GM18507 (cell line): ENCODE measurements at regions not wholly inside any gene's neighbourhood (a gene's known extent, or its start where the extent isn't known, plus 50 kb on each side); places are given as distances from the start of the nearest gene placed in this dataset.
"Not testable (repeated sequence)": the region's sequence is repeated elsewhere in the genome, so short reads cannot be mapped to it uniquely, and the experiment has no call there.

ENCODE experiments used
- DNase-seq: peaks from one replicate; pipeline ENCODE4 v3.0.0; 2011; ENCODE audit warnings: low read depth; ENCODE audit not compliant: insufficient read length; ENCODE audit errors: extremely low spot score
- FAIRE-seq: peaks from 2 replicates; lab custom pipeline; 2011; peaks lifted over from hg19 to GRCh38; lab: Jason Lieb, UNC

DNA sequence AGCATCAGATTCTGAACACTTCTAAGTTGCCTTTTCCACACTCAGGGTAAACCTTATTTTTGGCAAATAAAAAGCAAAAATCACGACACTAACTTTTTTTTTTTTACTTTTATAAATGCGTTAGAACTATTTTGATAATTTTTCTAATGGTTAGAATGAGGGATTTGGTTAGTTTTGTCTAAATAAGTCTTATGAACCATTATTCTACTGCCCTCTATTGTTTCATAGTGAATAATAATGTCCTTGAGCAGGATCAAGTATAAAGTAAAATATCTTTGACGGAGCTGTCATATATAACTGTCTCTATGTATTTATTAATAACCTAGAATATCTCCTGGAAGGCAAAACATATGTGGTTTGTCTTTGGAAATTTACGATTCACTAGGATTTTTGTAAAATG lies 631.8 kb downstream of the GABRG2 start:
- FAIRE-seq, result no peak
- no peak for DNase-seq

DNA sequence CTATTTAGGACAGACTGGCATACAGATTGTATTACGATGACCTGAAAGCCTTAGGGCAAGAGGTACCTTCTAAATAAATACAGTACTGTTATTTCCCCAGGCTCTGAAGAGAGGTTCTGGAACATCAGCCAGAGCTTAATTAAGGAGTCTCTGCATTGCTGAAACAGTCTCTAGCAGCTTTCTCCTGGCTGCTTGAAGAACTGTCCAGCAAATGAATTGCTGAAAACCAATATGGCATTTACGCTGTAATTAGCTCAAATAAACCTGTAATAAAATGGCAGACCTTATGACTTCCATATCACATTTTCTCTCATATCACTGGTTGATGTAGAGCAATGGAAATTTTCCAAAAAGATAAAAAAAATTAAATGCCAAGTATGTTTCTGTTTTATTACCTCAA lies 636.3 kb downstream of the GABRG2 start:
- FAIRE-seq, result no peak
- DNase-seq, result no peak

DNA sequence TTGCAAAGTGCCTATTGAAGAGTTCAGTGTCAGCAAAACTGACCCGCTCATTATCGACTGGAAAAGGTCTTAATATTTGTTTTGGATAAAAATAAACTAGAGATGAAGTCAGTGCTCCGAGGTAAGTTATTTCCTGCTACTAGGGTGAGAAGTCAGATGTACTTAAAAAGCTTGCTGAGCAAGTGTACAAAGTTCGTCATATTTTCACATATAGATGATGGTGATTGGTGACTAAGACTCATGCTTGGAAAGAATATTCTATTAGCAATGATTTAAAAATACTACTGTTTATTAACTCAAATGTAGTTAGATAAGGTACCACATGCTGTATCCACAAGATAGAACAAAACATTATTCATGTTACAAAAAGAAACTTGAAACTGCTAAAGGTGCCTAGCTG lies 643.7 kb downstream of the GABRG2 start:
- FAIRE-seq, result no peak
- no peak for DNase-seq

GRCh38 chr5:162719720-162720119 lies 652.1 kb downstream of the GABRG2 start:
- DNase-seq, result no peak

DNA sequence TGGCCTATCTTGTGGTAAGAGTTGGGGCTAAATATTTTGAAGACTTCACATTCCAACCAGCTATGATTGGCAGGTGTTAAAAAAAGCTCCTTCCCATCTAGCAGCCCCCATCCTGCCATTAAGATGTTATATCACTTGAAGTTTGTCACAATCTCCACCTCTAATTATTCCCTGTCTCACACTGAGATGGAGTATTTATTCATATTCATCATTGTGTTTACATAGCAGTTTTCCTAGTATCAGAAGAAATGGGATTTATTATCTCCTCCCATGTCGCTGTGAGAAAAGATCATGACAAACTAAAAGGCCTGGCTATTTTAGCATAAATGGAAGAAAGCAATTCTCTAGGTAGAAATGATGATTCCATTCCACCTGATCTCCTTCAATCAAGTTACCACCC lies 653.6 kb downstream of the GABRG2 start:
- no peak for DNase-seq
- FAIRE-seq, result no peak

More at GRCh38 chr5:162719720-162720119, 652.1 kb downstream of the GABRG2 start:
- no peak for FAIRE-seq

GRCh38 chr5:162752612-162753011 lies 684.8 kb upstream of the CCNG1 start:
- DNase-seq (no peak), FAIRE-seq (no peak)

DNA sequence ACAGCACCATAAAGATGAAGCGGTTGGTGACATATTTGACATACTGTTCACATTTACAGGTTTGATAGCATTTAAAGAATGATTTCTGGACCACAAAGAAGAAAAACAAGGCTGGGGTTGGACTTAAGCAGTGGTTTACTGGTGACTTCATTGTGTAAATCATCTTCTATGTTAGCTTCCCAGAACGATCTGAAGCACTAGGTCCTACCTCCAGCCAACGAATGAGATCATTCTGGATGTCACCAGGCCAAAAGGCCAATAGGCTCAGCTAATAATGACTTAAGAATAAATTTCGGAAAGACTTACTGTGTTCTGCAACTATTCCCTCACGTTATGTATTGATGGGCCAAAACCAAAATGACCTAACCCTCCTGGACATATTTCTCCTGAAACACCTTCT lies 675.3 kb upstream of the CCNG1 start:
- FAIRE-seq (no peak), DNase-seq (no peak)

DNA sequence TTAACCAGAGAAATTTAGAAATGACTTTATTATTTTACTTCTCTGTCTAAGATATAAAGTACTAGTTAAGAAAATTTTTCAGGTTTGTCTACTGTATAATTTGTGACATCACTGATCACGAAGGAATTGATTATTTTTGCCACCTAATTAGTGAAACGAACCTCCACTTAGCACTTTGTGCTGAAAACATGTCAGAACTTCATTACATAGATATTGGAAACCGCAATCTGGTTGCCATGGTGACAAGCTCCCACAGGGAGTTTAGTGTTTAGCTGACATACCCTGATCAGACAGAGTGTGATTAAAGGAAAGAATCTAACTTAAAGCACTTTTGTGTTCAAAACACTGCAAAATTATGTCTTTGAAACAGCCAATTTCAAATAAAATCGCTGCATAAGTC lies 668.4 kb upstream of the CCNG1 start:
- FAIRE-seq (no peak), DNase-seq (no peak)

DNA sequence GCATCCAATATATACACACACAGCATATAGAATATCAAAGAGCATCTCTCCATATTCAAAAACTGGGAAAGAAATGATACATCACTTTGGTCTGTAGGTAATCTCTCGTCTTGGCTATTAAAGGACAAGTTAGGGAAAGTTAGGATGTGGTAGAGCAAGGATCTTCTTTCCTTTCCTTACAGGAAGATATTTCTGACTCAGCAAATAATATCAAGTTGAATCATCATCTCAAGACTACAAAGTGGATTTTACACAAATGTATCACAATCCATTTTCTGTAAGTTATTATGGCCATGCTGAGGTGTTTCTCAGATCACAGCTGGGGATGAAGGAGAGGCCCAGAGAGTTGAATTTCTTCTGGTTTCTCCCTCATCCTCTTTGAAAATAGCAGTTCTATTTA lies 651.7 kb upstream of the CCNG1 start:
- DNase-seq, result no peak
- FAIRE-seq, result no peak

DNA sequence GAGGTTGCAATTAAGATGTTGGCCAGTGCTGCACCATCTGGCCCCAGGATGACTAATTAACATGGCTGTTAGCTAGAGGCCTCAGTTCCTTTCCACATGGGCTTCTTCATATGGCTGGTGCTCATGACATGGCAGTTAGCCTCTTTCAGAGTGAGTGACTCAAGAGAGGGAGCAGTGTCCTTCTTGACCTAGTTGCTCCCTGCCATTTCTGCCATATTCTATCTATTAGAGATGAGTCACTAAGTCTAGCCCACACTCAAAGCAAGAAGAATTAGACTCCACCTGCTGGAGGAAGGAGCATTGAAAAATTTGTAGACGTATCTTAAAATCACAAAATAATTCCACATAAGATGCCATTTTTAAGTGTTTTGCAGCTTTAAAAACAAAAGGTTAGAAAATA lies 651.2 kb upstream of the CCNG1 start:
- DNase-seq (no peak), FAIRE-seq (no peak)

DNA sequence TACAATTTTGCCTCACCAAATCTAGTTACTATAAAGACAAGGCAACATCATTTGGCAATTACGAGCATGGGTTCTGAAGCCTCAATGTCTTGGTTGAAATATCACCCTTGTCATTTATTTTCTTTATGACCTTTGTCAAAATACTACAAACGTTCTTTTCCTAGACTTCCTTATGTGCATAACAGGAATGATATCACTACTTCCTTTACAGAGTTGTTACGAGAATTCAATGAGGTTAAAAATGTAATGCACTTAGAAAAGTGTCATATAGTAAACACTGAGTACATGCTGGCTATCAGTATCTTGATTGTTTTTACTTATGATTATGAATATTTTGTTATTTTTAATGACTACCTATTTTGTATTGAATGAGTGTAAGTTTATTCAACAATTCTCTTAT lies 640.9 kb upstream of the CCNG1 start:
- FAIRE-seq (no peak), DNase-seq (no peak)

DNA sequence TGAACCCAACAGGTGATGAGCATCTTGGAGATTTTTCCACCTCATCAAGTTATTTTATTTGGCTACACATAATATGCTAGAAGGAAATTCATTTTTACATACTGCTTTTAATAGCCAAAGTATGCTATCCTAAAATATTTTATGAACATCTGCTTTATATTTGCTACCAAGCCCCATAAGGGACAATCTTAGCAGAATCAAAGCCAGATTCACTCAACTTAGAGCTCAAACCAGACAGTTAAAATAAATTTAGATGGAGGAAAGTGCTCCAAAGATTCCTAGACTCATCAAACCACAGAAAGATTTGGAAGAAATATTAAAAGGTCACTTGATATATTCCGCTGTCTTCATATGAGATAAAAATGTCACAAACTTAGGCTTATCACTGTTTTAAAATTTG lies 637.1 kb upstream of the CCNG1 start:
- DNase-seq (no peak), FAIRE-seq (no peak)

GRCh38 chr5:162801235-162801634 lies 636.2 kb upstream of the CCNG1 start:
- FAIRE-seq (no peak), DNase-seq (no peak)

GRCh38 chr5:162806195-162806594 lies 631.2 kb upstream of the CCNG1 start:
- no peak for DNase-seq
- no peak for FAIRE-seq

GRCh38 chr5:162811071-162811470 lies 626.3 kb upstream of the CCNG1 start:
- no peak for FAIRE-seq

DNA sequence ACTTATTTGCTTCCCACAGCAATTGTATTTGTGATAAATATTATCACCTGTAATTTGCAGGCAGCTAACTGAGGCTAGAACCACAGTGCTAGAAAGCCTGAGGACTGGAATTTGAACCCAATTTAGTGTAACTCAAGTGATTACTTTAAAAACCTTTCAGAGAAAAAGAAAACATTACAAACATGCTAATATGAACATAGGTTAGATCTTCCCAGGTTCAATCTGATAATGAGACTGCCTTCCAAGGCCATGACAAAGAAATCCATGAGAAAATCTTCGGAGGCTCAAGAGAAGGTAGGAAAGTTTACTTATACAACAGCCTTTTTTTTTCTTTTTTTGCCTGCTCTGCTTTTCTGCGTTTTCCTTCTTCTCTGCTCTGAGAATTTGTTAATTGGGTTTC lies 620.6 kb upstream of the CCNG1 start:
- DNase-seq (no peak), FAIRE-seq (no peak)

More at GRCh38 chr5:162811071-162811470, 626.3 kb upstream of the CCNG1 start:
- DNase-seq, result no peak

DNA sequence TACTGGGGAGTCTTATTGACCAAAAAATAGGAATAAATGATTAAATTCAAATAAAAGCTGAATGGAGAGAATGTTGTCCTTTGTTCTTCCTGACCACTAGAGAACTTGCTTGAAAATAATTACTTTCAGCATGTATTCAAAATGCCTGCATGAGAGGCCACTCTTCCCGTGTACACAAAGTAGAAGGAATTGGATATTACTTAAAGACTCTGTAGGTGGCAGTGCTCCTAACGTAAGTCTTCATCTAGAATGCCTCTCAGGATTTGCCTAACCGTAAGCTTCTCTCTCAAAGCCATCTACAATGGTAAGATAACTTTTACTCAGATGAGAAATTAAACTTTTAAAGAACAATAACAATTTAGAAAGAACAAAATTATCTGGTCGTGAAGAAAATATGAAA lies 620.0 kb upstream of the CCNG1 start:
- DNase-seq (no peak), FAIRE-seq (no peak)

GRCh38 chr5:162821664-162822063 lies 615.7 kb upstream of the CCNG1 start:
- not testable (repeated sequence) for FAIRE-seq, DNase-seq

DNA sequence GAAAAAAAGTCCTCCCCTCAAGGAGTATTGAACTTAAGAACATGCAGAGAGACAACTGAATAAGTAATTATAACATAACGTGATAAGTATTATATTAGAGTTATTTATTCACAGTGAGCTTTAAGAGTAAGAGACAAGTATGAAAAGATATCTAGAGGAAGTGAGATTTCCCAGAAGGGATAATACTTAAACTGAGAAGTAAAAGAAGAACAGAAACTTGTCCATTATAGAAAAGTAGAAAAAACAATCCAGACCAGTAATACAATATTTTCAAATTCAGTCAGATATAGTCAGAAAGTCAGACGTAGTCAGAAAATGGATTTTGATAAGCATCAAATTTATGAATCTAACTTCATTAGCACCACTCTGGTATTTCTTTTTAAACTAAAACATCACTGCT lies 613.0 kb upstream of the CCNG1 start:
- no peak for FAIRE-seq

DNA sequence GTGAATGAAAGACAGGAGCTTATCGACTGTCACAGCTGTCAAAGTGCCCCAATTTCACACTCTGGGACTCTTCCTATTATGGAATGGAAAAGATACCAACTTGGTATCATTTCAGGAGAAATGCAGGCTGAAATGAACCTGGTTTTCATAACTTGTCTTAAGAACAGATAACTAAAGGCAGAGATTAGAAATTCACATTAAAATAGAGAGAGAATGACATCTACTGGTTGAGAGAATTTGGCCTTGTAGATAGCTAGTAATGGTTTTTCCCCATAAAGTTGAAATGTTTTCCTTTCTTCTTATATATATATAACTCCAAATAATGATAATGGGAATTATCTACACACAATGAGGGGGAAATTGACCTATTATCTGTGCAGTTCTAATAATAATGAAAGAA lies 600.2 kb upstream of the CCNG1 start:
- FAIRE-seq, result no peak
- DNase-seq, result no peak

More for the DNA sequence above, 613.0 kb upstream of the CCNG1 start:
- DNase-seq, result no peak

GRCh38 chr5:162842727-162843126 lies 594.7 kb upstream of the CCNG1 start:
- DNase-seq (no peak), FAIRE-seq (no peak)

GRCh38 chr5:162852134-162852533 lies 585.3 kb upstream of the CCNG1 start:
- DNase-seq (no peak), FAIRE-seq (no peak)
